ENCODE measurements at regions not wholly inside any gene's neighbourhood (a gene's known extent, or its start where the extent isn't known, plus 50 kb on each side); places are given as distances from the start of the nearest gene placed in this dataset.

DNA sequence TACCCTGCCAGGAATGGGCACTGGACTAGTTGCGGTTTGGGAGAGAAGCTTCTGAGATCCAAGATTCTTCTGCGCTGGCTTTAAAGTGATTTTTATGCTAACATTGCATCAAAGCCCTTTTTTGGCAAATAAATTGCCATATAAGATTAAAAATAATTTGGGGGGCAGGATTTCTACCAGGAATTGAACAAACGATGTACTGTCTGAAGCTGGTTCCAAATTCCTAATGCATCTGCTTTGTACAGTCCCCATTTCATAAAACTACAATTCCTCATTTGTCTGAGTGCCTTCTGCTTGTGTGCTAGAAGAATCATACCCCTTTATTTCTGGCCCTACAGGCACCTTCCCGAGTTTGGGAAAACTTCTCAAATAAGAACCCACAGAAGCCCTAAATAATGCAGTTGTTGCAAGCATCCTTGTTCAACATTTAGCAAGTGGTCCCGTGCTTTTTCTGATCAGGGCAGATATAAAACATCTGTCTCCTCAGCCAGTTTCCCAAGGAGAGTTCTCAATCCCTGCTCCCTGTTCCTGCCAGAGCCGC, 349.7 kb downstream of the PTEN start:
- no peak overlapping the region for H3K4me3 ChIP-seq (ENCODE audit: low read depth, low read length)
- no peak for DNase-seq (ENCODE audit: low read depth)
- TF ChIP-seq, protein P1, sequence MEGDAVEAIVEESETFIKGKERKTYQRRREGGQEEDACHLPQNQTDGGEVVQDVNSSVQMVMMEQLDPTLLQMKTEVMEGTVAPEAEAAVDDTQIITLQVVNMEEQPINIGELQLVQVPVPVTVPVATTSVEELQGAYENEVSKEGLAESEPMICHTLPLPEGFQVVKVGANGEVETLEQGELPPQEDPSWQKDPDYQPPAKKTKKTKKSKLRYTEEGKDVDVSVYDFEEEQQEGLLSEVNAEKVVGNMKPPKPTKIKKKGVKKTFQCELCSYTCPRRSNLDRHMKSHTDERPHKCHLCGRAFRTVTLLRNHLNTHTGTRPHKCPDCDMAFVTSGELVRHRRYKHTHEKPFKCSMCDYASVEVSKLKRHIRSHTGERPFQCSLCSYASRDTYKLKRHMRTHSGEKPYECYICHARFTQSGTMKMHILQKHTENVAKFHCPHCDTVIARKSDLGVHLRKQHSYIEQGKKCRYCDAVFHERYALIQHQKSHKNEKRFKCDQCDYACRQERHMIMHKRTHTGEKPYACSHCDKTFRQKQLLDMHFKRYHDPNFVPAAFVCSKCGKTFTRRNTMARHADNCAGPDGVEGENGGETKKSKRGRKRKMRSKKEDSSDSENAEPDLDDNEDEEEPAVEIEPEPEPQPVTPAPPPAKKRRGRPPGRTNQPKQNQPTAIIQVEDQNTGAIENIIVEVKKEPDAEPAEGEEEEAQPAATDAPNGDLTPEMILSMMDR (IDR thresholded peaks at IDR 0.05; ENCODE audit: insufficient read depth, low read length, poor library complexity, severe bottlenecking): no peak
- no peaks in the 10 kb centered on the region for H3K36me3 ChIP-seq (ENCODE audit: control insufficient read depth, insufficient read depth, low read length)
- no peaks in the 10 kb centered on the region for H3K27me3 ChIP-seq (ENCODE audit: control insufficient read depth, insufficient read depth, low read length)

DNA sequence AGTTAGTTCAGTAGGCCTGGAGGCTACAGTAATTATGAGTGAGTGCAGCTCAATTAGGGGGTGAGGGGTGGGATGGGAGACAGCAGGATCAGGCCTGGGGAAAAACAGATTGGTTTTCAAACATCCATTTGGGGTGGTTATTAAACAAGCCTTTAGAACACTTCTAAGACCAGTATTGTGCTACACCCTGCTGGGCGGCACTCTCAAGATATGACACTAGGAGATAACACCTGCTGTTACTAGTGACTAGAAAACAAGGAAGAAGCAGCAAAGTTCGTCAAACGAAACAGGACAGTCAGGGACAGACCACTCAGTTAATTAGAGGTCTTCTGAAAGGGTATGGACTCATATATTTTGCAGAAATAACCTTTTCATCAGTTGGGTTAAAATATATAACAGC, 353.6 kb downstream of the PTEN start:
- no peak overlapping the region for H3K4me3 ChIP-seq (ENCODE audit: low read depth, low read length)
- no peak for DNase-seq (ENCODE audit: low read depth)
- no peaks in the 10 kb centered on the region for H3K36me3 ChIP-seq (ENCODE audit: control insufficient read depth, insufficient read depth, low read length)
- H3K27me3 ChIP-seq (ENCODE audit: control insufficient read depth, insufficient read depth, low read length): no peaks in the 10 kb centered on the region
- TF ChIP-seq, protein P1 (IDR thresholded peaks at IDR 0.05; ENCODE audit: insufficient read depth, low read length, poor library complexity, severe bottlenecking): no peak

DNA sequence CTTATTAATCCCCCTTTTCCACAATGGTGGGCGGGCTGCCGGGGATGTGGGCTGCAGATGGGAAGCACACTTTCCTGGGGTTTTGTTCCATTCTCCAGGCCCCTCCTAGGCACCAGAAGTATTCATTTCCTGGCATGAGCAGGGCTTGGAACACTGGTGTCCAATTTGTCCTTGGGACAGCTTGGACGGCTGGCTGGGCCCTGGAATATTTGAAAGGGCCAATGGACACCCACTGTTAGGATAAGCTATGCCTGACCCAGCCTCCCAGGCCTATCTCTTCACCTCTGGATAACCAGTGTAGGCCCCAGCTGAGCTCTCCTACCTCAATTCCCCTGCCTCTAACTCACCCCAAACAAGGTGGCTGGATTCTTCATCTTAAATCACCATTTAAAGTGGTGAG, 354.9 kb downstream of the PTEN start:
- TF ChIP-seq, protein P1 (IDR thresholded peaks at IDR 0.05; ENCODE audit: insufficient read depth, low read length, poor library complexity, severe bottlenecking): no peak
- no peak overlapping the region for H3K4me3 ChIP-seq (ENCODE audit: low read depth, low read length)
- H3K36me3 ChIP-seq (ENCODE audit: control insufficient read depth, insufficient read depth, low read length): no peaks in the 10 kb centered on the region
- no peak for DNase-seq (ENCODE audit: low read depth)
- H3K27me3 ChIP-seq (ENCODE audit: control insufficient read depth, insufficient read depth, low read length): no peaks in the 10 kb centered on the region

DNA sequence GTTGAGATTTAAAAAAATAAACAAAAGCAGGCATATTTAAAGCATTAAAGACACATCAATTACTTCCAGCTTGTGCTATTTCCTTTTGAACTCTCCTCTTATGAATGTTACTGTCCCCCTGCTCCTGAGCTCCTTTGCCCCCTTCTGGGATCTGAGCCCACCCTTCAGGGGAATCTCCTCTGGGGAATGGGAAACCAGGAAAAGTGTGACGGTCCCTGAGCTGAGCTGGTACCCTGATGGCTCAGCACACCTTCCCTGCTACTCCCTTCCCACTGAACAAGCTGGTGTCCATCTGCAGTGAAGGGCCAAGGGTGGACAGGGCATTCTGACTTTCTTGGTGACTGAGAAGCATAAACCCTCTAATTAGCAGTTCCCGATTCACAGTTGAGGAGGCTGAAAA, 356.3 kb downstream of the PTEN start:
- Histone ChIP-seq H3K4me3 (ENCODE audit: low read depth, low read length) (no peak overlapping the region), H3K27me3 (ENCODE audit: control insufficient read depth, insufficient read depth, low read length) (no peaks in the 10 kb centered on the region), H3K36me3 (ENCODE audit: control insufficient read depth, insufficient read depth, low read length) (no peaks in the 10 kb centered on the region)
- DNase-seq (ENCODE audit: low read depth): no peak
- TF ChIP-seq, protein P1 (IDR thresholded peaks at IDR 0.05; ENCODE audit: insufficient read depth, low read length, poor library complexity, severe bottlenecking): no peak

DNA sequence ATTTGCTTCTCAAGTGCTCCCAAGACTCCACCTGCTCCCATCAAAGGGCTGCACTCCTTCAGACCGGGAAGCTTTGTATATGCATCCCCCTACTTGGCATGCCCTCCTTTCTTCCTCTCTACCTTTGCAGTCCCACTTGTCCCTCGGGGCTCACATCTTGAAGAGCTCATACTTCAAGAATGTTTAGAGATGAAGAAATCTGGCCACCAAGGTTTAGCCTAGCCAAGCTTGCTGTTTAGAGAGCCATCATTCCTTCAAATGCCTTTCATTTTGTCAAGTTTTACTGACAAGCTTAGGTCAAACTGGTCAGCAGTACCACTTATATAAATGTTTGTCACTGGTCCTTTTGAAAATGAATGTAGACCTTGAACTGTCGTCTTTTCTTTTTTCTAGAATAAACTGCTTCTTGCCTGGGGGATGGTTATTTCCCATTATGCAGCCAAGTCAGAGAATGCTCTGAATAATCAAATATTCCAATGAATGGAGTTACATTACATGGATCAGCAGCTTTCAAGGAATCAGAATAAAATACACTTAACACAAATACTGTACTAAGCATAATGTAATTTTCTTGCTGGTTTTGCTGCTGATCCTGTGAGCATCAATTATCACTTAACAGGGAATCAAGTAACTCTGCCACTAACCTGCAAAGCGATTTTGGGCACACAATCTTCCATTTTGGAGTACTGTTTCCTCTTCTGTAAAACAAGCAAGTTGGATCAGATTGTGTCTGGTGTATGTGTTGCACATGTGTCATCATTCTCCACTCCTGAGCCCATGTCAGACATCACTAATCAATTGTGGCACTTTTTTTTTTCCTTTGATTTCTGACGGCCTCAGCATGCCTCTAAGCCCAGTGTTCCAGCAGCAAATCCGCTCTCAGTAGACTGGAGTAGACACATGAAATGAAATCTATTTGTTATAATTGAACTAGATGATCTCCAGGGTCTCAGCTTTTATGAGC, 357.9 kb downstream of the PTEN start:
- TF ChIP-seq, protein P1 (IDR thresholded peaks at IDR 0.05; ENCODE audit: insufficient read depth, low read length, poor library complexity, severe bottlenecking): no peak
- H3K4me3 ChIP-seq (ENCODE audit: low read depth, low read length): no peak overlapping the region
- no peak for DNase-seq (ENCODE audit: low read depth)
- no peaks in the 10 kb centered on the region for H3K36me3 ChIP-seq (ENCODE audit: control insufficient read depth, insufficient read depth, low read length)
- no peaks in the 10 kb centered on the region for H3K27me3 ChIP-seq (ENCODE audit: control insufficient read depth, insufficient read depth, low read length)

Data from kidney epithelial cell (primary cell).